GM12872 (cell line): ENCODE measurements at regions not wholly inside any gene's neighbourhood (a gene's known extent, or its start where the extent isn't known, plus 50 kb on each side); places are given as distances from the start of the nearest gene placed in this dataset.

ENCODE experiments used
- TF ChIP-seq, protein P1 (sequence below): IDR thresholded peaks from 3 replicates; pipeline ENCODE4 v1.5.1; 2011; ENCODE audit warnings: low read depth, mild to moderate bottlenecking, low read length, moderate library complexity; ENCODE audit not compliant: insufficient read depth

DNA sequence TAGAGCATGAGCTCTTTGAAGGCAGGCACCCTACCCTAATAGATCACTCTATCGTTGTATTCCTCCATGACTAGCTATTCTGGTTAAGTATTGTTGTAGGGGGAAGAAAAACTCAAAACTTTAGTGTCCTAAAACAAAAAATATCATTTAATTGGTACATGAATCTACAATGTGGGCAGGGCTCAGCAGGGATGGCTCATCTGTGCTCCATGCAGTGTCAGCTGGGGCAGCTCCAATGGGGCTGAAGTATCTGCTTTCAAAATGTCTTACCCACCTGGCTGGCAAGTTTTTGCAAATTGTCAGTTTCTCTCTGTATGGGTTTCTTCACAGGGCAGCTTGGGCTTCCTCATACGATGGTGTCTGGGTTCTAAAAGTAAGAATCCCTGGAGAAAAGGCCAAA, 83.2 kb upstream of the ITGA6 start:
- TF ChIP-seq, protein P1, sequence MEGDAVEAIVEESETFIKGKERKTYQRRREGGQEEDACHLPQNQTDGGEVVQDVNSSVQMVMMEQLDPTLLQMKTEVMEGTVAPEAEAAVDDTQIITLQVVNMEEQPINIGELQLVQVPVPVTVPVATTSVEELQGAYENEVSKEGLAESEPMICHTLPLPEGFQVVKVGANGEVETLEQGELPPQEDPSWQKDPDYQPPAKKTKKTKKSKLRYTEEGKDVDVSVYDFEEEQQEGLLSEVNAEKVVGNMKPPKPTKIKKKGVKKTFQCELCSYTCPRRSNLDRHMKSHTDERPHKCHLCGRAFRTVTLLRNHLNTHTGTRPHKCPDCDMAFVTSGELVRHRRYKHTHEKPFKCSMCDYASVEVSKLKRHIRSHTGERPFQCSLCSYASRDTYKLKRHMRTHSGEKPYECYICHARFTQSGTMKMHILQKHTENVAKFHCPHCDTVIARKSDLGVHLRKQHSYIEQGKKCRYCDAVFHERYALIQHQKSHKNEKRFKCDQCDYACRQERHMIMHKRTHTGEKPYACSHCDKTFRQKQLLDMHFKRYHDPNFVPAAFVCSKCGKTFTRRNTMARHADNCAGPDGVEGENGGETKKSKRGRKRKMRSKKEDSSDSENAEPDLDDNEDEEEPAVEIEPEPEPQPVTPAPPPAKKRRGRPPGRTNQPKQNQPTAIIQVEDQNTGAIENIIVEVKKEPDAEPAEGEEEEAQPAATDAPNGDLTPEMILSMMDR: no peak

DNA sequence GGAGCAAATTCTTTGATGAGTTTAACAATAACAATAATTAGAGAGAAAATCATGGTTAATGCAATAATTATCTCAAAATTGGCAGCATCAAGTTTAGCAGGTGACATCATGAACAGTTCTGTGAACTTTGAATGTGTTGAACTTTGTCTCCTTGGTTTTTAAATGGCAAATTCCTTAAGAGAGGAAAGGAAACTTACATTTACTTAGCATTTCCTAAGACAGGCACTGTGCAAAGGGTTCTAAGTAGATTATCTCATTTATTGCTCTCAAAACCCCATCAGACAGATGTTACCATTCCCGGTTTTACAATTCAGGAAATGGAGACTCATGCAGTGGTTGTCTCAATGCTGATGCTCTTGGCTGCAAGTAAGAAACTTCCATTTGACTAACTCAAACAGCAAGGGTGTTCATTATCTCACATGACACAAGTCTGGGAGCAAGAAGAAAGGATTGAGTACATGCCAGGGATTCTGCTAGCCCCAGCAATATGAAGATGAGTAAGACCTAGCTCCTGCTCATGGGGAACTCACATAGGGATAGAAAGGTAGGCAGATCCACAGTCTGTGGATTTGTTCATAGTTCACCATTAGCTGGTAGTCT, 81.3 kb upstream of the ITGA6 start:
- TF ChIP-seq, protein P1: no peak

DNA sequence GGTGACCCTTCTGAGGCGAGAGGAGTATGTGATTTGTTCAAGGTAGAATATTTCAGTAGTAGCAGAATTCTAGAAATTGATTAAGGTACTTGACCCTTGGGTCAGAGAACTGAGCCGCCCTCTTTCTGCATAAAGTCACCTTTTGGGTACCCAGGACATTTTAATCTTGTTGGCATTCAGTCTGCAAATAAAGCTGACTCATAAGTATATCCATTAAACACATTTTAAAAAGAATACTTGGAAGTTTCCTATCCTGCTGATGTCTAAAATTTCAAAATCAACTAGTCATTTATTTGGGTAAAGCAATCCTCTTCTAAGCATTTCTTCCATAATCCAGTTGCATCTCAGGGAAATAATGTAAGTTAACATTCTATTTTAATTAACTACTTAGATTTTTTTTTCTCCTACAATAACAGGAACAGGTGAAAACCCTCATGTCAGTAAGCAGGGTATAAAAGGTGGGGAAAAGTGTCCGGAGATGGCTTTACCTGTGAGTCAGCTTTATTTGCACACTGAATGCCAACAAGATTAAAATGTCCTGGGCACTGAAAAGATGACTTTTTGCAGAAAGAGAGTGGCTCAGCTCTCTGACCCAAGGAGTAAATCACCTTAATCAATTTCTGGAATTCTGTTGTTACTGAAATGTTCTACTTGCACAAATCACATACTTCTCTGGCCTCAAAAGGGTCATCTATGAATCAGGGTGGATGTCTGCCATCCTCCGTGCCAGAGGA, 78.7 kb upstream of the ITGA6 start:
- TF ChIP-seq, protein P1: no peak

DNA sequence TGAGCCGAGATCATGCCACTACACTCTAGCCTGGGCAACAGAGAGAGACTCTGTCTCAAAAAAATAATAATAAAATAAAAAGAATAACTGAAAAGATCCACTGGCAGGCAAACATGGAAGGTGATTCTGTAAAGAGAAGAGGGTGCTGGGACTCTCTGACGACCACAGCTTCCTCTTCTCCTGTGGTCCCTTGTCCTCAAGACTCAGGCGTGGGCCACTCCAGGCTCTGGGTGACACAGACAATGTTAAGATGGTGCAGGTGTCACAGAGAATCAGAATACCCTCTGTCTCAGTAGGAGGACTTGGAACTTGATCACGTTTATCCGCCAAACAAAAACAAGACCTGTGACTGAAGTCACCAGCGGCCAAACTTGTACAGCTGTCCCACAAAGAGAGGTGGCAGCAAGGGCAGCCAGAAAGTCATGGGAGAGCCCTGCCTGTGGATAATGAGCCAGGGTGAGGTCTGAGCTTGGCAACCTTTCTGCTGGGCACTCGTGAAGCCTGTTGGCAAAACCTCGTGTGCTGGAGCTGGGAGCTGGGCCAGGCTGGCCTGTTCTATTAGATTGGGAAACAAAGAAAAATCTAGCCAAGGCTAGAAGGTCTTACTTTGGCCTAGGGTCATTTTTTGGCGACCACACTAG, 76.4 kb upstream of the ITGA6 start:
- TF ChIP-seq, protein P1: no peak

DNA sequence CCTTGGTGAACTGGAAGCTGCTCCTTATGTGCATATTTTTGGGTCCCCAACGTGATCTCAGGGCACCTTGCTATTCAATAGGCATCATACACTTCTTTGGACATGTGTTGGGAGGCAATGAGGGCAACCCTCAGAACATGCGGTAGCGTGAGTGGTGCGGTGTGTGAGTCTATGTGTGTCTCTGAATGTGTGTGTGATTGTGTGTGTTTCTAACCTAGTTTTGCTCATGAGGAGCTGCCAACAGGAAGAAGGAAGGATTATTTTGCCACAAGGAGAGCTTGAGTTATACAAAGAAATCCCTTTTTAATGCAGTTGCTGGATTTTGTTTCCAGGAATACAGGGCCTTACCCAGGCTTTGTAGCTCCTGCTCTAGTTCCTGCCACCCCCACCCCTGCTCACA, 75.8 kb upstream of the ITGA6 start:
- TF ChIP-seq, protein P1: no peak

DNA sequence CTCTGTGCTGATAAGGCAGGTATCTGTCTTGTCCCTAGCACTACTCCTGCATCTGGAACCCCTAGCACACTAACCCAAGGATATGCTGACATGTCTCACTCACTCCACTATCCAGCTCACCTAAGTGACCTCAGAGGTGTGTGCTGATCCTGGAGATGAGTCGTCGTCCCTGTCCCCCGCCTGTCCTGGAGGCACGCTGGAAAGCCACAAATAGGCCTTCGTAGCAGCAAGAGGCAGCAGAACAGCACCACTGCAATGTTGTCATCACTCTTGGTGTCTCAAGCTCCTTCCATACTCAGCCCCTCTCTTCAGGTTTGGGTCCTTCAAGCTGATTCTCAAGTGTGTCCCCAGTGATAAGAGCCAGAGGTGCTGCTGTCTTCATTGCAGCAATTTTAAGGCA, 73.0 kb upstream of the ITGA6 start:
- TF ChIP-seq, protein P1: no peak

DNA sequence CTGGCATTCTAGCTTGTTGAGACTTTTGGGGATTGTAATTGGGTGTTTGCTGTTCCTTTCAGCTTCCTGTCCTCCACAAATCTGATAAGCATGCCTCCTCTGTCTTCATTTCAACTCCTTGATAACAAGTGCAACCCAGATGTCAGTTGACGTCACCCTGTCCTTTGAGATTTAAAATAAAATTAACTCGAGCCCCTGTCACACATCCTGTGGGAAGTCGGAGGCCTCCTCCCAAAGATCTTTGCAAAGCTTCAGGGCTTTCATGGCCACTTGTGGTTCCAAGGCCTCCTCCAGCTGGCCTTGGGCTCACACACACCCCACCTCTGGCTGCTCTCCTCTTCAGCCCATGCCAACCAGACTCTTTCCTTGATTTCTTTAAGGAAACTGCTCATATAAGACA, 69.9 kb upstream of the ITGA6 start:
- TF ChIP-seq, protein P1: no peak
